Transverse colon (tissue), 3 donors: ENCODE measurements at regions not wholly inside any gene's neighbourhood (a gene's known extent, or its start where the extent isn't known, plus 50 kb on each side); places are given as distances from the start of the nearest gene placed in this dataset.

Experiments
- EP300 ChIP-seq: sonication (generic); formaldehyde crosslinking; IDR thresholded peaks from one replicate; pipeline ENCODE4 v1.6.1; 2017; ENCODE audit warnings: antibody characterized with exemption, low read depth
- POLR2A ChIP-seq: fragments of 450-650 bp; IDR thresholded peaks from one replicate; pipeline ENCODE4 v1.6.1; 2016; ENCODE audit warnings: antibody characterized with exemption, mild to moderate bottlenecking, moderate library complexity
- TF ChIP-seq, protein P1 (sequence below), 5 experiments: fragments of 200-600 bp in 3 of 5; fragments of 450-650 bp in 2 of 5; sonication (generic) in 3 of 5; IDR thresholded peaks; 1 replicate in 2 of 5; 2 replicates in 3 of 5; pipeline ENCODE4 v1.5.1; 2016 to 2017; ENCODE audit warnings: antibody characterized with exemption in 5 of 5, inconsistent platforms in 3 of 5, mild to moderate bottlenecking in 2 of 5, moderate library complexity in 1 of 5

DNA sequence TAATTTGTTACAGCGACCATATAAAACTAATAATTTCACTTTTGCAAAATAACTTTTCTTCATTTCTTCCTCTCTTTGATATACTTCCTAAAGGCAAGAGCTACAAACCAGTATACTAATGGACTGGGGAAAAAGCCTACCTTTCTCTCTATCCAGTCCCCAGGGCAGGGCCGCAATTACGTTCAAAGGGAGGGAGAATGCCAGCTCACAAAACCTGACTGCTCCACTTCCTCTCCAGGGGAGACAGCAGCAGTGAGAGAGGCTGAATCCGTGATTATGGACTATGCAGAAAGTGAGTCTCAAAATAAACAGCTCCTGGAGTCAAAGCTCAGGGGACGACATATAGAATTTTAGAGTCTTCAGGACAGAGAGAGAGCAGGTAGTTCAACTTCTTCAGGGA is 126.9 kb upstream of the HES1 start:
- TF ChIP-seq, protein P1, sequence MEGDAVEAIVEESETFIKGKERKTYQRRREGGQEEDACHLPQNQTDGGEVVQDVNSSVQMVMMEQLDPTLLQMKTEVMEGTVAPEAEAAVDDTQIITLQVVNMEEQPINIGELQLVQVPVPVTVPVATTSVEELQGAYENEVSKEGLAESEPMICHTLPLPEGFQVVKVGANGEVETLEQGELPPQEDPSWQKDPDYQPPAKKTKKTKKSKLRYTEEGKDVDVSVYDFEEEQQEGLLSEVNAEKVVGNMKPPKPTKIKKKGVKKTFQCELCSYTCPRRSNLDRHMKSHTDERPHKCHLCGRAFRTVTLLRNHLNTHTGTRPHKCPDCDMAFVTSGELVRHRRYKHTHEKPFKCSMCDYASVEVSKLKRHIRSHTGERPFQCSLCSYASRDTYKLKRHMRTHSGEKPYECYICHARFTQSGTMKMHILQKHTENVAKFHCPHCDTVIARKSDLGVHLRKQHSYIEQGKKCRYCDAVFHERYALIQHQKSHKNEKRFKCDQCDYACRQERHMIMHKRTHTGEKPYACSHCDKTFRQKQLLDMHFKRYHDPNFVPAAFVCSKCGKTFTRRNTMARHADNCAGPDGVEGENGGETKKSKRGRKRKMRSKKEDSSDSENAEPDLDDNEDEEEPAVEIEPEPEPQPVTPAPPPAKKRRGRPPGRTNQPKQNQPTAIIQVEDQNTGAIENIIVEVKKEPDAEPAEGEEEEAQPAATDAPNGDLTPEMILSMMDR (IDR thresholded peaks at IDR 0.05): no peak
- no peak for TF ChIP-seq POLR2A
- TF ChIP-seq EP300: no peak
